Activated CD4-positive, CD25-positive, alpha-beta regulatory T cell (primary cell): ENCODE measurements at regions not wholly inside any gene's neighbourhood (a gene's known extent, or its start where the extent isn't known, plus 50 kb on each side); places are given as distances from the start of the nearest gene placed in this dataset.

Experiments used
- DNase-seq, 4 experiments: peaks; one replicate each; lab custom pipeline; 2025; lab: John Stamatoyannopoulos, UW

GRCh38 chr2:60294901-60295635 lies 258.4 kb downstream of the BCL11A start:
- DNase-seq, result no peak

DNA sequence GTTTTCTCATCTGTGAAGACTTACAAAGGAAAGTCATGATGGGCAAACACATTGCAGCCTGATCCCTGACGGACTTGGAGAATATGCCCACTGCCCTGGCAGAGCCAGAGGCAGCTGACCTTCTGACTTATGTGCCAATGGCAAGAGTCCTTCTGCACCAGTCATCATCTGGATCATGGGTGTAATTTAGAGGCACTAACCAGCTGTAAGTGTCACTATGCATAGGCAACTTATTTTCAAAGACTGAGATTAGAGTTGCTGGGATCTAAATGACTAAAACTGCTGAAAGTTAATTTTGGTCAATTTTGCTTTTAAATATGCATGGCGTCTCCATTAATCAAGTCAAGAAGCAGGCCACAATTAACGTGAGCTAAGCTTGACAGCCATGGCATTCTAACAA lies 261.2 kb downstream of the BCL11A start:
- DNase-seq, result no peak

- DNase-seq, result no peak
These were observed 262.9 kb downstream of the BCL11A start for GRCh38 chr2:60290509-60290908.

- DNase-seq, result no peak
These were observed 267.7 kb downstream of the BCL11A start for GRCh38 chr2:60285626-60286316.

DNA sequence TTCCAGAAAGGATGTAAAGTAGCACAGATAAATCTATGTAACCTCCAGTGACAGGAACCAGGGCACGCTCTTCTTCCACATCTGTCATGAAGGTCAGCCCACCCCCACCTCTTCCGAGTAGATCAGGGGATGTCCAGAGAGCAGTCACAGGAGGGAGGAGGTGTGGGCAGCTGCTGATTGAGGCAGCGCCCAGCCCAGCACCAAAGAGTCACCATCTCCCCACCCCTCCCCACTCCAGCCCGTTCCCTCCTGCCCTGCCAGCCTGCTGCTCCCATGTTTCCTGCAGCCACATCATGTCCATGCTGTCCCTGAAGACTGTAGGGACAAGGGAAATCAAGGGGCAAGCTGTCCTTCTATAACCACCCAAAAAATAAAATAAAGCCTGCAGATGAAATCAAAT lies 269.8 kb downstream of the BCL11A start:
- DNase-seq, result no peak

- no peak for DNase-seq
These were observed 270.6 kb downstream of the BCL11A start for GRCh38 chr2:60282886-60283285.

GRCh38 chr2:60281730-60282129 lies 271.7 kb downstream of the BCL11A start:
- no peak for DNase-seq

GRCh38 chr2:60280238-60280637 lies 273.2 kb downstream of the BCL11A start:
- DNase-seq, result no peak

- DNase-seq, result no peak
These were observed 274.5 kb downstream of the BCL11A start for GRCh38 chr2:60278906-60279305.

DNA sequence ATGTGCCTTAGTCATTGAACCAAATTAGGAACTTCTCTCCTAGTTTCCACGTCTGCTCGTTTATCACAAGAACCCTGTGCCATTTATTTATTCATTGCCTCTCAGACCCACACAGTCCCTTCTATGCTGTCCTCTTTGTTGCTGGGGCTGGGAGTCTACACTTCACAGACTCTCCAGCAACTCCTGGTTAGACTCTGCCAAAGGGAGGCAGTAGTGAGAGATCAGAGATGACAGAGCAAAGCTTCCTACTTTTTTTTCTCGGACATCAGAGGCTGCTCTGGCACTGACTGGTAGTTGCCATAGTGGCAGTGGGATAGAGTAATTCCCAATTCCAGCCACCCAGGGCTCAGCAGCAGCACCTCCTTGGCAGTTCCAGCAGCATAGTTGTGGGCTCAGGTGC lies 277.5 kb downstream of the BCL11A start:
- no peak for DNase-seq

DNA sequence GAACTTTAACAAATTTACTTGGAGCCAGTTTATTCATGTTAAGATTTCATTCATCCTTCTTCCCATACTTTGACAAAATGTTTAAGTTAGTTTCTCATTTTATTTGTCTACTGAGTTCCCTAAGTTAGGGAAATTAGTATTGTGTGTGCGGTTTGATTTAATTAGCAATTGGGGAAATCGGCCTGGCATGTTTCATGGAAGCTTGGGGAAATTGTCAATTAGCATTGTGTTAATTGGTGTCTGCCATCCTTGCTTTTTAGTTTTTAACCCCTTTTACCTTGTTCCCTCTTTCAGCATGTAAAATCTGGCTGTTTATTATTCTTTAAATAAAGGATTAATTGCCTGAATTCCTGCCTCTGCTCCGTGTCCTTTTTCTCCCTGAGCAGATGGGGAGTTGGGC lies 279.6 kb downstream of the BCL11A start:
- no peak for DNase-seq

- DNase-seq, result no peak
These were observed 281.7 kb downstream of the BCL11A start for GRCh38 chr2:60271713-60272112.

- DNase-seq, result no peak
These were observed 282.3 kb downstream of the BCL11A start for GRCh38 chr2:60271131-60271530.

DNA sequence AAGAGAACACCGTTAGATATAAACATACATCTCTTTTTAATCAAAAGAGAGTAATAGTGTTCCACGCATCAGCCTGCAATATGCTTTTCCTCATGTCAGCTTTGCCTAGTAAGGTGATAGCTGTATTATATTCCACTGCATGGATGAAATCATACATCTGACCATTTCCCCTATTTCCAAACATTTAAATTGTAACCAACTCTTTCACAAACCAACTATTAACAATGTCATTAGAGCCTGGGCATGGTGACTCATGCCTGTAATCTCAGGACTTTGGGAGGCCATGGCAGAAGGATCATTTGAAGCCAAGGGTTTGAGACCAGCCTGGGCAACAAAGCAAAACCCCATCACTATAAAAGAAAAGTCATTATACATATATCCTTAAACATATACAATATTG lies 284.8 kb downstream of the BCL11A start:
- DNase-seq, result no peak

- DNase-seq, result no peak
These were observed 285.4 kb downstream of the BCL11A start for GRCh38 chr2:60268032-60268431.

DNA sequence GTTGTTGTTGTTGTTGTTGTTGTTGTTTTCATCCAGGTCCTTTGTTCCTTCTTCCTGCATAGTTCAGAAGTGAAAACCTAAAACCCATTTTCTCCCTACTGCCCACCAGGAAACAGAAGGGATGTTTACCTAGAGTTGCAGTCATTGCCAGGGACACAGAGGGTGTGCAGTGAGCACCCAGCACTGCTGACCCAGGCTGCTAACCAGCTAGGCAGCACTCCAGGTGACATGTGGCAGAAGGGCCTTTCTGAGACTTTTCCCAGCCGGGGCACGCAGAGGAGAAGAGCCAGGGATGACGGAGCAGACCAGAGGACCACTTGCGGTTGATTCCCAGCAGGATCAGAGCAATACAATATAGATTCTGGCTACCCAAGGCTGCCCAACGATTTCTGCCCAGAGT lies 286.3 kb downstream of the BCL11A start:
- DNase-seq, result no peak

- DNase-seq, result no peak
These were observed 291.3 kb downstream of the BCL11A start for GRCh38 chr2:60262178-60262577.

DNA sequence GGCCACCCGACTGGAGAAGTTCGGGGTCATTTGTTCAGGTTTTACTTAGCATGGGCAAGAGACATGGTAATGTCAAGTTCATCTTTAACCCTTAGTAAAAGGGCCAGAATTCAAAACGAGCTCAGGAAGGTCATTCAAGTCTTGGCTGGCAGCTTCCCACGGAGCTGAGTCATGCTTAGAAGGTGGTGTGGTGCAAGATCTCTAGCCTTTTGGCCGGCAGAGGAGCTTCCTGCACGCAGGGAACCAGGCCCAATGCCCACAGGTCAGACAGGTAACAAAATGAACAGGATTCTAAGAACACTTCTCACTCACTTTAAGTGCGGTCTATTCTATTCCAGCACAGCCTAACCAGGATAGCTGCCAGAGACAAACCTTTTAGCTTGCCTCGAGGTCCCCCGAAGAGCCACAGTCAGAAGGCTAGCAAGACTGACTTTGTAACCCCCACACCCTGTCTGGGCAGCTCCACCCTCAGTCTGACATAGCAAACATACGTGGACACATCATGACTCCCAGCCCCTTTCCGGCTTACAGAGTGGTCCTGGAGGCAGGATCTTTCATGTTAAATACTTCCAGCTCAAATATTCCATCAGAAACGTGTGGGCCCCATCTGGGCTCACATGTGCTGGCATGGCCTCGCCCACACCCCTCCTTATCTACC lies 292.7 kb downstream of the BCL11A start:
- no peak for DNase-seq

GRCh38 chr2:60259781-60260180 lies 293.7 kb downstream of the BCL11A start:
- no peak for DNase-seq

DNA sequence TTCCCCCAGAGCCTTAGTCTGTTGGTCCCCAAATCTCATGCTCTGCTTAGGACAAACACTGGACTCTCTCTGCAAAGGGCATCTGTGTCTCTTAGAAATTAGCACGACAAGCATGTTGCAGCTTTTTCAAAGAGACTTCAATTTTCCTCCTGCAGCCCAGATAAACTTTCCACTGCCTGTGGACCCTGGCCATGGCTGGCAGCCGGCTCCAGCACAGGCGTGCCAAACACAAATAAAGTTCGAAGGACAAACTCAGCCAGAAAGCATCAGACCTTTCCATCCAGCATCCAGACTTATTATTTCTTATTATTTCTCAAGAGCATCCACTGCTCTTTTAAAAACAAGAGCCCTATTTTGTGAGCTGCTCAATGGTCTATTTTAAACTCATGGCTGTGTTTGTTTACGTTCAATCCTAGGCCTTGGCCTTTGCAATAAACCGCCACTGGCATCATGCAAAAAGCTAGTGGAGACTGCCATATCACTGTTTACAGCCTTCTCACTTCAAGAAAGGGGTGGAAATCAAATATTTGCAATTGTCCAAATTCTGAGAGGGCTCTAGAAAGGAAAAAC lies 300.8 kb downstream of the BCL11A start:
- DNase-seq, result no peak

DNA sequence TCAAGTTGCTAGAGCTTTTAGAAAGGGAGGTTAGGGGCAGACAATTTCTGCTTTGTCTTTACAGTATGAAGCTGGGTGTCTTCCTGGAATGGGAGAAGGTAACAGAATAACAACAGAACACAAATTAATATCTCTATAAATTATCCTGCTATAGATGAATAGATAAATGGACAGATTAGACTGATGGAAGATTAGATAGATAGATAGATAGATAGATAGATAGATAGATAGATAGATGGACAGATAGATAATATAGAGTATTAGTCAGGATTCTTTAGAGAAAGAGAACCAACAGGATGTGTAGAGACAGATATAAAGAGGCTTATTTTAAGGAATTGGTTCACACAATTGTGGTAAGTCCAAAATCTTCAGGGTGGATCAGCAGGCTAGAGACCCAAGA lies 302.2 kb downstream of the BCL11A start:
- no peak for DNase-seq

GRCh38 chr2:60249879-60250278 lies 303.6 kb downstream of the BCL11A start:
- DNase-seq, result no peak

DNA sequence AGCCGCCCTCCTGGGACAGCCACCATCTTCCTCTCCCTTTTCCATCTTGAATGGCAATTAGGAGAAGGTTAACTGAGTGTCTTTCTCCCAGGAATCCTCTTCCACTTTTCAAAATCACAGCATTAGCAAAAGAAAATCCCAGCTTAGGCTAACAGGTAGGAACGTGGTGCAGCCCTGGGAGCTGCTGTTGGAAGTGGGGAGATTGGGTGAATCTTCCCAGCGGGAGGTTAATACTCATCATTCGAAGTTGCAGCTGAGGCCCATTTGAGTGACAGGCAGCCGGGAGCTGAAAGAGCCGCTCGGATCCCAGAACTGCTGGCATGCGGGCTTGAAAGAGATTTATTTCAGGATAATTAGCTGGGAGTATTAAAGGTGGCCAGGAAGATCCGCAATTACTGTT lies 306.0 kb downstream of the BCL11A start:
- DNase-seq, result no peak
